Activated CD8-positive, alpha-beta memory T cell treated with anti-CD3 and anti-CD28 coated beads, Interleukin-2, amount 50 U/mL, for 1 hour (primary cell): ENCODE measurements at regions not wholly inside any gene's neighbourhood (a gene's known extent, or its start where the extent isn't known, plus 50 kb on each side); places are given as distances from the start of the nearest gene placed in this dataset.

Source experiments
- DNase-seq: peaks from one replicate; pipeline ENCODE4 v3.0.0-alpha.2; 2020; ENCODE audit errors: extremely low read depth

- no peak for DNase-seq
Observed at GRCh38 chr12:116483959-116484750, 75.0 kb upstream of the MAP1LC3B2 start.

- no peak for DNase-seq
Observed at GRCh38 chr12:116484807-116485206, 74.4 kb upstream of the MAP1LC3B2 start.

GRCh38 chr12:116489116-116489515 lies 70.1 kb upstream of the MAP1LC3B2 start:
- no peak for DNase-seq

- no peak for DNase-seq
Observed at GRCh38 chr12:116490471-116490870, 68.7 kb upstream of the MAP1LC3B2 start.

- no peak for DNase-seq
Observed at GRCh38 chr12:116492703-116493324, 66.4 kb upstream of the MAP1LC3B2 start.

GRCh38 chr12:116495260-116495659 lies 63.9 kb upstream of the MAP1LC3B2 start:
- no peak for DNase-seq

GRCh38 chr12:116497051-116497591 lies 62.1 kb upstream of the MAP1LC3B2 start:
- no peak for DNase-seq

GRCh38 chr12:116498471-116498870 lies 60.7 kb upstream of the MAP1LC3B2 start:
- DNase-seq, result no peak

- no peak for DNase-seq
Observed at GRCh38 chr12:116502141-116502725, 56.9 kb upstream of the MAP1LC3B2 start.

GRCh38 chr12:116502989-116503496 lies 56.1 kb upstream of the MAP1LC3B2 start:
- no peak for DNase-seq

- no peak for DNase-seq
Observed at GRCh38 chr12:116504438-116504837, 54.7 kb upstream of the MAP1LC3B2 start.

- no peak for DNase-seq
Observed at GRCh38 chr12:116506697-116507064, 52.5 kb upstream of the MAP1LC3B2 start.

GRCh38 chr12:116508145-116509121 lies 50.7 kb upstream of the MAP1LC3B2 start:
- DNase-seq, result no peak
